ENCODE measurements at regions not wholly inside any gene's neighbourhood (a gene's known extent, or its start where the extent isn't known, plus 50 kb on each side); places are given as distances from the start of the nearest gene placed in this dataset.

GRCh38 chr2:71792926-71793761 is 339.8 kb downstream of the DYSF start:
- TF ChIP-seq FOXP2 (optimal IDR thresholded peaks at IDR 0.05; ENCODE audit: control extremely low read depth, extremely low read length, insufficient read depth) (no peak), EZH2 (IDR thresholded peaks at IDR 0.05) (no peak), POLR2AphosphoS5 (IDR thresholded peaks at IDR 0.05; ENCODE audit: borderline replicate concordance, low read depth, low read length) (no peak)
- DNase-seq (ENCODE audit: low read depth, low spot score): no peak
- Histone ChIP-seq H3K4me3 (no peak overlapping the region), H3K27ac (no peak overlapping the region), H3K36me3 (ENCODE audit: insufficient read depth, low read length) (no peaks in the 10 kb centered on the region), H3K9ac (ENCODE audit: insufficient read length) (no peak overlapping the region), H3K9me3 (ENCODE audit: low read depth, low read length) (no peaks in the 10 kb centered on the region)

GRCh38 chr2:71791501-71792135 is 338.3 kb downstream of the DYSF start:
- Histone ChIP-seq H3K27ac (no peak overlapping the region), H3K36me3 (ENCODE audit: insufficient read depth, low read length) (no peaks in the 10 kb centered on the region), H3K9ac (ENCODE audit: insufficient read length) (no peak overlapping the region), H3K9me3 (ENCODE audit: low read depth, low read length) (no peaks in the 10 kb centered on the region), H3K4me3 (no peak overlapping the region)
- no peak for TF ChIP-seq POLR2AphosphoS5 (IDR thresholded peaks at IDR 0.05; ENCODE audit: borderline replicate concordance, low read depth, low read length)
- no peak for TF ChIP-seq EZH2 (IDR thresholded peaks at IDR 0.05)
- TF ChIP-seq FOXP2 (optimal IDR thresholded peaks at IDR 0.05; ENCODE audit: control extremely low read depth, extremely low read length, insufficient read depth): no peak
- DNase-seq (ENCODE audit: low read depth, low spot score): no peak

GRCh38 chr2:71791061-71791450 is 337.7 kb downstream of the DYSF start:
- DNase-seq (ENCODE audit: low read depth, low spot score): no peak
- Histone ChIP-seq H3K36me3 (ENCODE audit: insufficient read depth, low read length) (no peaks in the 10 kb centered on the region), H3K27ac (no peak overlapping the region), H3K9ac (ENCODE audit: insufficient read length) (no peak overlapping the region), H3K9me3 (ENCODE audit: low read depth, low read length) (no peaks in the 10 kb centered on the region), H3K4me3 (no peak overlapping the region)
- no peak for TF ChIP-seq POLR2AphosphoS5 (IDR thresholded peaks at IDR 0.05; ENCODE audit: borderline replicate concordance, low read depth, low read length)
- no peak for TF ChIP-seq FOXP2 (optimal IDR thresholded peaks at IDR 0.05; ENCODE audit: control extremely low read depth, extremely low read length, insufficient read depth)
- TF ChIP-seq EZH2 (IDR thresholded peaks at IDR 0.05): no peak

- H3K4me3 ChIP-seq: no peak overlapping the region
- H3K27ac ChIP-seq: no peak overlapping the region
- no peaks in the 10 kb centered on the region for H3K9me3 ChIP-seq (ENCODE audit: low read depth, low read length)
- no peaks in the 10 kb centered on the region for H3K36me3 ChIP-seq (ENCODE audit: insufficient read depth, low read length)
- TF ChIP-seq EZH2 (IDR thresholded peaks at IDR 0.05) (no peak), POLR2AphosphoS5 (IDR thresholded peaks at IDR 0.05; ENCODE audit: borderline replicate concordance, low read depth, low read length) (no peak), FOXP2 (optimal IDR thresholded peaks at IDR 0.05; ENCODE audit: control extremely low read depth, extremely low read length, insufficient read depth) (no peak)
- no peak for DNase-seq (ENCODE audit: low read depth, low spot score)
- no peak overlapping the region for H3K9ac ChIP-seq (ENCODE audit: insufficient read length)
Measured at GRCh38 chr2:71790226-71791060, 337.1 kb downstream of the DYSF start.

GRCh38 chr2:71789556-71790204 is 336.3 kb downstream of the DYSF start:
- H3K9ac ChIP-seq (ENCODE audit: insufficient read length): no peak overlapping the region
- H3K27ac ChIP-seq: no peak overlapping the region
- DNase-seq (ENCODE audit: low read depth, low spot score): no peak
- H3K4me3 ChIP-seq: no peak overlapping the region
- H3K36me3 ChIP-seq (ENCODE audit: insufficient read depth, low read length): no peaks in the 10 kb centered on the region
- no peaks in the 10 kb centered on the region for H3K9me3 ChIP-seq (ENCODE audit: low read depth, low read length)
- TF ChIP-seq POLR2AphosphoS5 (IDR thresholded peaks at IDR 0.05; ENCODE audit: borderline replicate concordance, low read depth, low read length) (no peak), FOXP2 (optimal IDR thresholded peaks at IDR 0.05; ENCODE audit: control extremely low read depth, extremely low read length, insufficient read depth) (no peak), EZH2 (IDR thresholded peaks at IDR 0.05) (no peak)

- Histone ChIP-seq H3K27ac (no peak overlapping the region), H3K9me3 (ENCODE audit: low read depth, low read length) (no peaks in the 10 kb centered on the region), H3K9ac (ENCODE audit: insufficient read length) (no peak overlapping the region), H3K36me3 (ENCODE audit: insufficient read depth, low read length) (no peaks in the 10 kb centered on the region), H3K4me3 (no peak overlapping the region)
- no peak for DNase-seq (ENCODE audit: low read depth, low spot score)
- TF ChIP-seq FOXP2 (optimal IDR thresholded peaks at IDR 0.05; ENCODE audit: control extremely low read depth, extremely low read length, insufficient read depth) (no peak), EZH2 (IDR thresholded peaks at IDR 0.05) (no peak), POLR2AphosphoS5 (IDR thresholded peaks at IDR 0.05; ENCODE audit: borderline replicate concordance, low read depth, low read length) (no peak)
Measured at GRCh38 chr2:71788601-71789240, 335.4 kb downstream of the DYSF start.

GRCh38 chr2:71788186-71788525 is 334.8 kb downstream of the DYSF start:
- TF ChIP-seq FOXP2 (optimal IDR thresholded peaks at IDR 0.05; ENCODE audit: control extremely low read depth, extremely low read length, insufficient read depth): peak; percentile 37
- TF ChIP-seq EZH2 (IDR thresholded peaks at IDR 0.05): no peak
- Histone ChIP-seq H3K9ac (ENCODE audit: insufficient read length) (no peak overlapping the region), H3K4me3 (no peak overlapping the region; the same call in 1 of the 2 replicates), H3K36me3 (ENCODE audit: insufficient read depth, low read length) (no peaks in the 10 kb centered on the region), H3K9me3 (ENCODE audit: low read depth, low read length) (no peaks in the 10 kb centered on the region), H3K27ac (no peak overlapping the region)
- no peak for DNase-seq (ENCODE audit: low read depth, low spot score)
